Right lobe of liver (tissue), 4 donors: ENCODE measurements at regions not wholly inside any gene's neighbourhood (a gene's known extent, or its start where the extent isn't known, plus 50 kb on each side); places are given as distances from the start of the nearest gene placed in this dataset.

Experiments used
- POLR2A ChIP-seq: fragments of 450-650 bp; IDR thresholded peaks from one replicate; pipeline ENCODE4 v1.6.1; 2017; ENCODE audit warnings: antibody characterized with exemption, mild to moderate bottlenecking
- TF ChIP-seq, protein P1 (sequence below), 4 donors: fragments of 200-600 bp in 3 of 4; fragments of 450-650 bp in 1 of 4; IDR thresholded peaks; one replicate each; pipeline versions ENCODE4 v1.5.1 to v1.8.0; 2016 to 2022; ENCODE audit warnings: antibody characterized with exemption in 4 of 4, mild to moderate bottlenecking in 2 of 4
- donor health status: DM: no; HTN: no; CAD: no.
- donor health status: DM: no; HTN: no; CAD: no.
- donor health status: DM: no; HTN: yes; CAD: no.

GRCh38 chr19:33963514-33963913 lies 166.8 kb downstream of the KCTD15 start:
- no peak for TF ChIP-seq POLR2A
- TF ChIP-seq, protein P1, sequence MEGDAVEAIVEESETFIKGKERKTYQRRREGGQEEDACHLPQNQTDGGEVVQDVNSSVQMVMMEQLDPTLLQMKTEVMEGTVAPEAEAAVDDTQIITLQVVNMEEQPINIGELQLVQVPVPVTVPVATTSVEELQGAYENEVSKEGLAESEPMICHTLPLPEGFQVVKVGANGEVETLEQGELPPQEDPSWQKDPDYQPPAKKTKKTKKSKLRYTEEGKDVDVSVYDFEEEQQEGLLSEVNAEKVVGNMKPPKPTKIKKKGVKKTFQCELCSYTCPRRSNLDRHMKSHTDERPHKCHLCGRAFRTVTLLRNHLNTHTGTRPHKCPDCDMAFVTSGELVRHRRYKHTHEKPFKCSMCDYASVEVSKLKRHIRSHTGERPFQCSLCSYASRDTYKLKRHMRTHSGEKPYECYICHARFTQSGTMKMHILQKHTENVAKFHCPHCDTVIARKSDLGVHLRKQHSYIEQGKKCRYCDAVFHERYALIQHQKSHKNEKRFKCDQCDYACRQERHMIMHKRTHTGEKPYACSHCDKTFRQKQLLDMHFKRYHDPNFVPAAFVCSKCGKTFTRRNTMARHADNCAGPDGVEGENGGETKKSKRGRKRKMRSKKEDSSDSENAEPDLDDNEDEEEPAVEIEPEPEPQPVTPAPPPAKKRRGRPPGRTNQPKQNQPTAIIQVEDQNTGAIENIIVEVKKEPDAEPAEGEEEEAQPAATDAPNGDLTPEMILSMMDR (IDR thresholded peaks at IDR 0.05): no peak
